ENCODE measurements at regions not wholly inside any gene's neighbourhood (a gene's known extent, or its start where the extent isn't known, plus 50 kb on each side); places are given as distances from the start of the nearest gene placed in this dataset.
"Not testable (repeated sequence)": the region's sequence is repeated elsewhere in the genome, so short reads cannot be mapped to it uniquely, and the experiment has no call there.

DNA sequence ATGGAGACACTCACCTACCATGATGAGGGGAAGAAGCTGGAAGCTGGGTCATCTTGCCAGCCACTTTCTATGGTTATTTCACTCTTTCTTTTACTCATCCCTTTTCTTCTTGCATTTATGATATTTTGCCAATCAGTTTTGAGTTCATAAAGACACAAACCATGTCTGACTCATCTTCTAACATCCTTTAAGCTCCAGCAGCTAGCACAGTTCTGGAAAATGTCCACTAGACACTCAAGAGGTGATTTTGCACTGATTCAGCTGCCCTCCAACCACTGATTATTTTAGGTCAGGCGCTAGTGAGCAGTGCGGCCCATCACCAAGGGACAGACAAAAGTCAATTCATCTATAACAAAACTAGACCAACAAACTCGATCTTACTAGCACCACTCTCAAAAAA lies 537.1 kb upstream of the ID2 start:
- Histone ChIP-seq H3K4me3 (ENCODE audit: extremely low read depth, insufficient read depth, low read length, poor library complexity, severe bottlenecking) (no peak overlapping the region), H3K4me1 (ENCODE audit: control insufficient read depth, insufficient read depth, low read length, poor library complexity, severe bottlenecking) (peaks cover 9% of the 10 kb centered on the region), H3K27ac (ENCODE audit: low read depth, low read length, severe bottlenecking) (no peak overlapping the region), H3K36me3 (ENCODE audit: control insufficient read depth, insufficient read depth, low read length) (no peaks in the 10 kb centered on the region), H3K9me3 (ENCODE audit: control insufficient read depth, low read length) (no peaks in the 10 kb centered on the region)
- 91 to 100% methylated on average over 1 to 3 of the region's 3 CpGs for WGBS, 2 experiments (ENCODE audit: insufficient coverage in 2 of 2)

DNA sequence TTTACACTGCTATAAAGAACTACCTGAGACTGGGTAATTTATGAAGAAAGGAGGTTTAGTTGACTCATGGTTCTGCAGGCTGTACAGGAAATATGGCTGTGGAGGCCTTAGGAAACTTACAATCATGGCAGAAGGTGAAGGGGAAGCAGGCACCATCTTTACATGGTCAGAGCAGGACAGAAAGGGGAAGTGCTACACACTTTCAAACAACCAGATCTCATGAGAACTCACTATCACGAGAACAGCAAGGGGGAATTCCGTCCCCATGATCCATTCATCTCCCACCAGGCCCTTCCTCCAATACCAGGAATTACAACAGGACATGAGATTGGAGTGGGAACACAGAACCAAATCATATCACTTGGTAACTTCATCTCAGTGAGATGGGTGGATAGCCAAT lies 536.5 kb upstream of the ID2 start:
- H3K36me3 ChIP-seq (ENCODE audit: control insufficient read depth, insufficient read depth, low read length); H3K9me3 ChIP-seq (ENCODE audit: control insufficient read depth, low read length); H3K27ac ChIP-seq (ENCODE audit: low read depth, low read length, severe bottlenecking); H3K4me3 ChIP-seq (ENCODE audit: extremely low read depth, insufficient read depth, low read length, poor library complexity, severe bottlenecking): not testable (repeated sequence)
- H3K4me1 ChIP-seq (ENCODE audit: control insufficient read depth, insufficient read depth, low read length, poor library complexity, severe bottlenecking): peaks cover 15% of the 10 kb centered on the region
- WGBS, 2 experiments (ENCODE audit: insufficient coverage in 2 of 2): no CpG with 5 or more reads among the region's 2 CpGs

DNA sequence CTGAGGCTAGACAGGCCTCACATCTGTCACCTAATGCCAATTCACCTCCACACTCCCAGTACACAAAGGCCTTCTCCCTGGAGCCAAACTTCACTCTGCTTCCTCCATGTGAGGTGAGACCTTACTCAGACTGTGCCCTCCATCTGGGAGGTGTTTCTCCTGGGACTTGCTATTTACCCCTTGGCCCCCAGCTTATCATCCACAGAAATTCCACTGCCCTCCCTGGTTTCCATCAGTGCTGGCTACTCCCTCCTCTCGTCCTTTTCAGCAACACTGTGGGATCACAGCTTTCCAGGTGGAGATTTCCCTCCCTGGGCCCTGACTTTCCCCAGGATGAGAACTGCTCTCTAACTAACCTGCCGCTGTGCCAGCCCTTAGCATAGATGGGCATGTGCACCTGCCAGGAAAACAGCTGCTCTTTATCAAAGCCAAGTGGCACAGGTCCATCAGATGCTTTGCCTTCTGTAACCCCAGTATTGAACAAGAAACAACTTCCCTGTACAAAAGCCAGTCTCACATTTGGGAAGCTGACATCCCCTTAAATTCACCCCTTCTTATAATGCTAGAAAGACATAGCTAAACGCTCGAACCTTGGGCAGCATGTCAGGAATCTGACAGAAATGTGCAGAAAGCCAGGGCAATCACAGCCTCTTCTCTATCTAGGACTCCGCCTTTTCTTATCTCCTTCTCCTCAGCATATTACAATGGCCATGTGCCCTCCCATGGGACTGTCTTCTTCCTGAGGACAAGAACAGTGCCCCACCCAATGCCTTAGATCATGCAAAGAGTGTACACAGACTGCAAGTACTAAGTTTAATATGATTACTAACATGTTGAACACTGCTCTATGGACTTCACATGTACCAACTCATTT lies 535.5 kb upstream of the ID2 start:
- H3K9me3 ChIP-seq (ENCODE audit: control insufficient read depth, low read length): no peaks in the 10 kb centered on the region
- H3K27ac ChIP-seq (ENCODE audit: low read depth, low read length, severe bottlenecking): no peak overlapping the region
- no peak overlapping the region for H3K4me3 ChIP-seq (ENCODE audit: extremely low read depth, insufficient read depth, low read length, poor library complexity, severe bottlenecking)
- no peaks in the 10 kb centered on the region for H3K36me3 ChIP-seq (ENCODE audit: control insufficient read depth, insufficient read depth, low read length)
- peaks cover 17% of the 10 kb centered on the region for H3K4me1 ChIP-seq (ENCODE audit: control insufficient read depth, insufficient read depth, low read length, poor library complexity, severe bottlenecking)
- 79 to 87% methylated on average over 5 of the region's 5 CpGs for WGBS, 2 experiments (ENCODE audit: insufficient coverage in 2 of 2)

DNA sequence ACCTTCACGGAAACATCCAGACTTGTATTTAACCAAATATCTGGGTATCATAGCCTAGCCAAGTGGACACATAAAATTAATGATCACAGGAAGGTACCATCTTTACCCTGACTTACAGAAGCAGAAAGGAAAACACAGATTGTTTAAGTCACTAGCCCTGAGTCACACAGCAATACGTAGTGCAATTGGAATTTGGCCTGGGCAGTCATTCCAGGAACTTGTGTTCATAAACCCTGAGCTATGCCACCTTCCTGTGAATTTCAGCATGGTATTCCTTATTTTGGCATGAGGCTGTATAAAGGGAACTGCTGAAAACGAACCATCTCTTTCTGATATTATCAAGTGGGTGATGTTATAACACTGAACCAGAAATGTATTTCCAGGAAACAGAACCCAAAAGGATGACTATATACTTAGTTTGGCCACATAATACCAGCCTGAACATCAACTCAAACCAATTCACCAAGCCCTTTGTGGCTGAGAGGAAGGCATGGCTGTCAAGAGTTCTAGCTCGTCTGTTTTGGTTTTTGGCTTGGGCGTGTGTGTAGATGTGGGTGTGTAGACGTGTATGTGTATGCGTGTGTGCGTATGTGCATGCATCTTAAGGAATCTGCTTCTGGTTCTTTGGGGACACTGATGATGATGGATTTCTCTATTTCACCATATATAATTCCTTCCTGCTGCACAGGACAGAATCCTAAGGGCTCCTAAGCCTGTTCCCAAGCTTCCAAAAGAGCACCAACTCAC lies 533.4 kb upstream of the ID2 start:
- H3K36me3 ChIP-seq (ENCODE audit: control insufficient read depth, insufficient read depth, low read length): no peaks in the 10 kb centered on the region
- peaks cover 17% of the 10 kb centered on the region for H3K4me1 ChIP-seq (ENCODE audit: control insufficient read depth, insufficient read depth, low read length, poor library complexity, severe bottlenecking)
- H3K9me3 ChIP-seq (ENCODE audit: control insufficient read depth, low read length): no peaks in the 10 kb centered on the region
- WGBS, 2 experiments (ENCODE audit: insufficient coverage in 2 of 2): 90 to 100% methylated on average over 2 of the region's 8 CpGs
- H3K4me3 ChIP-seq (ENCODE audit: extremely low read depth, insufficient read depth, low read length, poor library complexity, severe bottlenecking): no peak overlapping the region
- H3K27ac ChIP-seq (ENCODE audit: low read depth, low read length, severe bottlenecking): no peak overlapping the region

DNA sequence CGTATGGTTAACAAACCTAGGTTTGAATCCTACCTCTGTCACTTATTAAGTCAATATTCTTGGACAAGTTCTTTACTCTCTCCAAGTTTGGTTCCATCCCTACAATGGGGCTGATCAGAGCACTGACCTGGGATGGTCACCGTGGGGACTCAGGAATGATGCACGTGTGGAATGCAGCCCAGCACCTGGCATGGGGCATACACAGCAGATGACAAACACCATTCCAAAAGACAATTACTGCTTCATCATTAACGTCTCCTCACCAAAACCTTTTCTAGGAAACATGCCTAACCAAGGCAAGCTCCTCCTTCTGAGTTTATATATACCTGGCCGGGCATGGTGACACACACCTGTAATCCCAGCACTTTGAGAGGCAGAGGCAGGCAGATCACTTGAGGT lies 532.9 kb upstream of the ID2 start:
- 79 to 81% methylated on average over 5 of the region's 5 CpGs for WGBS, 2 experiments (ENCODE audit: insufficient coverage in 2 of 2)

DNA sequence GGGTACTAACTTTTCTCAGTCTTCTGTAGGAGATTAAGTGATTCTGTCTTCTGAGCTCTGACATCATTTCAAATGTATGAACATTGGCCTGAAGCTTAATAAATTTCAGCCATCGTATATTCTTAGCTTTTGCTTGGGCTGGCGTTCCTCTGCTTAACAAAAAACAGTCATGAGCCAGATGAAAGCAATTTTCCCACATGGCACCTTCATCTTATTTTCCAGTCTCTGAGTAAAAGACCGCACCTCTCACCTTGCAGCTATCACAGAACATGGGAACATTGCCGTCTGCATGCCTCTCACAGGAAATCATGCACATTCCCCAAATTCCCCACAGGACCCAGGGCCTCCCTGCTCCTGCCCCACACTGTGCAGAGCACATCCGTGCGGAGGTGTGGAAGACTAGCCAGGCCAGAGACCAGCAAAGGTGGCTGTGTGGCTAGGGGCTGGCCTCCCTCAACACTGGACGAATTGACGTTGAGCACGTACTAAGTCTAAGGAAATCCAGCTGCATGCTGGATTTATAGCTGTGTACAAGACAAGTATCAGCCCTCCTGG lies 531.8 kb upstream of the ID2 start:
- peak overlapping the region; percentile 23 for H3K27ac ChIP-seq (ENCODE audit: low read depth, low read length, severe bottlenecking)
- WGBS, 2 experiments (ENCODE audit: insufficient coverage in 2 of 2): 75 to 91% methylated on average over 9 of the region's 9 CpGs

More for the DNA sequence above, 532.9 kb upstream of the ID2 start:
- Histone ChIP-seq H3K4me3 (ENCODE audit: extremely low read depth, insufficient read depth, low read length, poor library complexity, severe bottlenecking) (no peak overlapping the region), H3K27ac (ENCODE audit: low read depth, low read length, severe bottlenecking) (no peak overlapping the region), H3K9me3 (ENCODE audit: control insufficient read depth, low read length) (no peaks in the 10 kb centered on the region), H3K4me1 (ENCODE audit: control insufficient read depth, insufficient read depth, low read length, poor library complexity, severe bottlenecking) (peaks cover 17% of the 10 kb centered on the region), H3K36me3 (ENCODE audit: control insufficient read depth, insufficient read depth, low read length) (no peaks in the 10 kb centered on the region)

DNA sequence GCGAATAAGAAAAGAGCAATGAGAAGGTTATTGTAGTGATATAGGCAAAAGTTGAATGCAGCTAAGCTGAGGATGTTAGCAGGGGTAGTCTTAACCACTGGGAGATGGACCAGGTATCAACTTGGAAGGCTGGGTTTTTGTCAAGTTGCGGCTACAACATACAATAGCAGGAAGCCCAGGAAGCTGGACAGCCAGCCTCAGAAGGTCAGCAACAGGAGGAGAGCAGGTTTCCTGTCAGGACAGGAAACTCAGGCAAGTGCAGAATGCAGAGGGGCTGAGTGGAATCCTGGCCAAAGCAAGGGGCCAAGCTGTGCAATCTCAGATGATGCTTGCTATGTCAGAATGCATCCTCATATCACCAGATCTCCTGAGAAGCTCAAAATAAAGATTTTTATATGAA lies 530.0 kb upstream of the ID2 start:
- Histone ChIP-seq H3K9me3 (ENCODE audit: control insufficient read depth, low read length) (no peaks in the 10 kb centered on the region), H3K4me1 (ENCODE audit: control insufficient read depth, insufficient read depth, low read length, poor library complexity, severe bottlenecking) (peaks cover 14% of the 10 kb centered on the region), H3K4me3 (ENCODE audit: extremely low read depth, insufficient read depth, low read length, poor library complexity, severe bottlenecking) (no peak overlapping the region), H3K36me3 (ENCODE audit: control insufficient read depth, insufficient read depth, low read length) (no peaks in the 10 kb centered on the region), H3K27ac (ENCODE audit: low read depth, low read length, severe bottlenecking) (no peak overlapping the region)
- 90 to 96% methylated on average over 2 of the region's 2 CpGs for WGBS, 2 experiments (ENCODE audit: insufficient coverage in 2 of 2)

More for the DNA sequence above, 531.8 kb upstream of the ID2 start:
- Histone ChIP-seq H3K4me3 (ENCODE audit: extremely low read depth, insufficient read depth, low read length, poor library complexity, severe bottlenecking) (no peak overlapping the region), H3K4me1 (ENCODE audit: control insufficient read depth, insufficient read depth, low read length, poor library complexity, severe bottlenecking) (peaks cover 15% of the 10 kb centered on the region), H3K9me3 (ENCODE audit: control insufficient read depth, low read length) (no peaks in the 10 kb centered on the region), H3K36me3 (ENCODE audit: control insufficient read depth, insufficient read depth, low read length) (no peaks in the 10 kb centered on the region)

DNA sequence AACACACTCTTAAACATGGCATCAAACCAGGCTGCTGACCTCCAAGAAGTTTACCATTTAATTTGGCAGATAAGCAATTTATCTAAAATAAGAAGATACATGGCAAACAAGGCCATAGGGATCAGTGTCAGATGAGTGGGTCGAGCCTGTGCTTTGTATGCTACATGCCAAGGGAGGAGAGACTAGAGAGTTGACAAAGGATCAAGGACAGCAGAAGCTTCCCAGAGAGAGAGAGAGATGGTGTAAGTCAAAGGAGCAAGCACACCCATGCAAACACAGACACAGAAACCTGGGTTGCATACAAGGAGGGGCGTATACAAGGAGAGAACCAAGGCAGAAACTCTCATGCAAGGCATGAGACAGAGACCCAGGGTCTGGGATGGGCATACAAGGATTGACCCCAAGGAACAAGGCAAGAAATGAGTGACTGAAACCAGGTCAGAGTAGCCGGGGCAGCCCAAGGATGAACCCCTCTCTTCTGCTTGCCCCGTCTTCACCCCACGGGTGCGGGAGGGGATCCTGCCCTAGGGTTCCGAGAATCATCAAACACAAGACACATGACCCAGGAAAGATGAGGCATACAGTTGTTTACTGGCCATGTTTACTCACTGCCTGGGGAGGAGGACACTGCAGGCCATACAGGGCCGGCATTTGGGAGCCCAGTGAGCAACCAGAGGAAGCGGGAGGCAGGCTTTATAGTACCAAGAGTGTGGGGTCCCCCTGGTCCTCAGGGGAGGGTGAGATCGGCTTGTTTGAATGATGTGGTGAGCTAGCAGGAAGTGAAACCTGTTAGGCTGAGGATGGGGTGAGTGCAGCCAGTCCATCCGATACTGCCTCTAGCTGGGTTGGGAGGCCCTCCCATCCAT lies 529.2 kb upstream of the ID2 start:
- Histone ChIP-seq H3K36me3 (ENCODE audit: control insufficient read depth, insufficient read depth, low read length) (no peaks in the 10 kb centered on the region), H3K4me3 (ENCODE audit: extremely low read depth, insufficient read depth, low read length, poor library complexity, severe bottlenecking) (no peak overlapping the region), H3K4me1 (ENCODE audit: control insufficient read depth, insufficient read depth, low read length, poor library complexity, severe bottlenecking) (peaks cover 14% of the 10 kb centered on the region), H3K9me3 (ENCODE audit: control insufficient read depth, low read length) (peaks cover 7% of the 10 kb centered on the region), H3K27ac (ENCODE audit: low read depth, low read length, severe bottlenecking) (no peak overlapping the region)
- WGBS, 2 experiments (ENCODE audit: insufficient coverage in 2 of 2): 88 to 89% methylated on average over 6 to 11 of the region's 11 CpGs

DNA sequence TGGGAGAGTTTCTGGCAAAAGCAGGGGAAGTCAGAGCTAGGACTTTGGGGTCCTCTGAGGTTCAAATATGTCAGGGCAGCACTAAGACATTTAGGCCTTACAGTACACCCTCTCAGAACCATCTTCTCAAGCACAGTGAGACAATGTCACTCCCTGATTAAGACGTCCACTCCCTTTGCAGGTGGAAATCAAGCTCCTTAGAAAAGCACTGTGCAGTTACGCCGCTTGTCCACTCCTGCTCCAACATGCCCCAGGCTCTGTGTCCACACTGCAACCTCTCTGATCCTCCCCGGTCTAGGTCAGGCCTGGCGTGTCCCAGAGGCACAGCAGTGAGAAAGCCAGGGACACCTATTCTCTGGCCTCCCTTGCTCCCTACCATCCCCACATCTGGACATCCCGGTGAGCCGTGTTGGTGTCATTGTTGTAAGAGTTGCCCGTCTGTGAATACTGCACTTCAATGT lies 528.6 kb upstream of the ID2 start:
- H3K4me1 ChIP-seq (ENCODE audit: control insufficient read depth, insufficient read depth, low read length, poor library complexity, severe bottlenecking): peaks cover 14% of the 10 kb centered on the region
- H3K27ac ChIP-seq (ENCODE audit: low read depth, low read length, severe bottlenecking): no peak overlapping the region
- no peaks in the 10 kb centered on the region for H3K36me3 ChIP-seq (ENCODE audit: control insufficient read depth, insufficient read depth, low read length)
- peaks cover 10% of the 10 kb centered on the region for H3K9me3 ChIP-seq (ENCODE audit: control insufficient read depth, low read length)
- no peak overlapping the region for H3K4me3 ChIP-seq (ENCODE audit: extremely low read depth, insufficient read depth, low read length, poor library complexity, severe bottlenecking)
- WGBS, 2 experiments (ENCODE audit: insufficient coverage in 2 of 2): 100% methylated on average over 5 to 7 of the region's 8 CpGs

DNA sequence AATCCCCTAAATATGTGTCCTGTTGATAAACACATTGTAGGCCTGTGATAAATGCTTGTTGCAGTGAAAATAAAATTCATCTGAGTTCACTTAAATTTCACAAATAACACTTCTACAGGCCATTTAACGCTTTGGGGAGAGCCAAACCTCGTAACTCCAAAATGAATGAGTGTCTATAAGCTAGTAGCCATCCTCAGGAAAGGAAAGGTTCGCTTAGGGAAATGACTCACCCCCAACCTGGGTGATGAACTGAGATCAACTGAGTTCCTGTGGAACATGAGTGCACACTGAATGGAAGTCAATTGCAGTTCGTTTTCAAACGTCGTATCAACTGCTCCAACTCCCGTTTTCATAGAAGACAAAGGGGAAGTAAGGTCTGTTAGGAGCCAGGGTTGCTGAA lies 527.6 kb upstream of the ID2 start:
- no peaks in the 10 kb centered on the region for H3K36me3 ChIP-seq (ENCODE audit: control insufficient read depth, insufficient read depth, low read length)
- H3K27ac ChIP-seq (ENCODE audit: low read depth, low read length, severe bottlenecking): no peak overlapping the region
- peaks cover 10% of the 10 kb centered on the region for H3K9me3 ChIP-seq (ENCODE audit: control insufficient read depth, low read length)
- H3K4me1 ChIP-seq (ENCODE audit: control insufficient read depth, insufficient read depth, low read length, poor library complexity, severe bottlenecking): peaks cover 14% of the 10 kb centered on the region
- H3K4me3 ChIP-seq (ENCODE audit: extremely low read depth, insufficient read depth, low read length, poor library complexity, severe bottlenecking): no peak overlapping the region
- 92 to 100% methylated on average over 4 to 5 of the region's 7 CpGs for WGBS, 2 experiments (ENCODE audit: insufficient coverage in 2 of 2)

All from mesodermal cell (in vitro differentiated cells).